NCI-H1105 (cell line): ENCODE measurements at regions not wholly inside any gene's neighbourhood (a gene's known extent, or its start where the extent isn't known, plus 50 kb on each side); places are given as distances from the start of the nearest gene placed in this dataset.
"Not testable (repeated sequence)": the region's sequence is repeated elsewhere in the genome, so short reads cannot be mapped to it uniquely, and the experiment has no call there.

ENCODE experiments used
- DNase-seq: peaks from one replicate; lab custom pipeline; 2025; lab: John Stamatoyannopoulos, UW

DNA sequence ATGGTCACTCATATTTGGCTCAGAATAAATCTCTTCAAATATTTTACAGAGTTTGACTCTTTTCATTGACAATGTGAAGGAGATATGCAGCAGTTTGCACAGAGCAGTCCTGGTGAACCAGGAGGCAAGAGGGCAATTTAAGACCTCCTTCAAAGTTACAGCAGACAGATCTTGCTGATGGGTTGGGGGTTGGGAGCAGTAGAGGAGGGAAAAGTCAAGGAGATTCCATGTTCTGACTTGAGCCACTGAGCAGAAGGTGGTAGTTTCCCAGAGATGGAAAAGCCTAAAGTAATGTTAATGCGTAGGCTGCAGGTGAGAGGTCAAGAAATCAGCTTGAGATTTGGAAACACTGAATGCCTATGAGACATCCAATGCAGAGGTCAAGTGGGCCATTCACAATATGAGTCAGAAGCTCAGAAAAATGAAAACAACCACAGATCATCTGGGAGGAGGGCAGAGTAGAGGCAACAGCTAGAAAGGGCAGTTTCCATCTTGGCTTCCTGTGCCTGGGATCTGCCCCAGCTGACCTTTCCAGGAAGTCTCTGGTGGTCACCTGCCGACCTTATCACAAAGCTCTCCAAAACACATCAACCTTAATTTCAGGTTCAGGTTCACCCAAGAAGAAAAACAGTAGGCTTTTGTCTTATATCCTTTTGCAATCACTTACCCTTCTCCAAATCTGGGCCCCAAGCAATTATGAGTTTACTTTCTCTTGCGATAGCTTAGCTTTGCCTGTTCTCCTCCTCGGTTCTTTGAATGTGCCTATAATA is 197.5 kb upstream of the ARL4C start:
- DNase-seq: no peak

DNA sequence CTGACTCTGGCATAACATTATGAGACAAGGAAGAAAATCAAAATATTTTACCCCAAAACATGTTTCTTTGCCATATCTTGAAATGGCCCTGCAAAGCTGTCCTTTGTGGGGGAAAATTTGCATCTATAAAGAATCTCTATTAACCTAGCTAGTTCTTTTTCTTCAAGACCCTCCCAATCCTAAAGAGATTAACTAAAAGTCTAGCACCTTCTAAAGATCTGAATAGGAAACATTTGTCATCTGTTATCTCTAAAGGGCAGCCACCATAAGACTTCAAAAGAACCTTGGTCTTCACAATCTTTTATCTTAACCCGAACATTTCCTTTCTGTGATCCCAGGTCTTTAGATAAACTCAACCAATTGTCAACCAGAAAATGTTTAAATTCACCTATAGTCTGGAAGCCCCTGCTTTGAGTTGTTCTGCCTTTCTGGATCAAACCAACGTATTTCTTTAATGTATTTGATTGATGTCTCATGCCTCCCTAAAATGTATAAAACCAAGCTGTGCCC is 196.9 kb upstream of the ARL4C start:
- DNase-seq: not testable (repeated sequence)

DNA sequence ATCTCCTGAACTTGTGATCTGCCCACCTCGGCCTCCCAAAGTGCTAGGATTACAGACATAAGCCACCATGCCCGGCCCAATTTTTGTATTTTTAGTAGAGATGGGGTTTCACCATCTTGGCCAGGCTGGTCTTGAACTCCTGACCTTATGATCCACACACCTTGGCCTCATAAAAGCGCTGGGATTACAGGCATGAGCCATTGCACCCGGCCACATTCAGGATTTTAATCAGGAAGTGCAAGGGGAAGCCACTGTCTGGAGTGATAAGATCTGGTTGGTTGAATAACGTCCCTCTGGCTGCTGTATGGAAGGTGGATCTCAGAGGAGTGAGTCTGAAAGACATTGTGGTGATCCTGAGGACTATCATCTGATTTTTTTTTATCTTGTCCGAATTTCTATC is 196.3 kb upstream of the ARL4C start:
- not testable (repeated sequence) for DNase-seq

DNA sequence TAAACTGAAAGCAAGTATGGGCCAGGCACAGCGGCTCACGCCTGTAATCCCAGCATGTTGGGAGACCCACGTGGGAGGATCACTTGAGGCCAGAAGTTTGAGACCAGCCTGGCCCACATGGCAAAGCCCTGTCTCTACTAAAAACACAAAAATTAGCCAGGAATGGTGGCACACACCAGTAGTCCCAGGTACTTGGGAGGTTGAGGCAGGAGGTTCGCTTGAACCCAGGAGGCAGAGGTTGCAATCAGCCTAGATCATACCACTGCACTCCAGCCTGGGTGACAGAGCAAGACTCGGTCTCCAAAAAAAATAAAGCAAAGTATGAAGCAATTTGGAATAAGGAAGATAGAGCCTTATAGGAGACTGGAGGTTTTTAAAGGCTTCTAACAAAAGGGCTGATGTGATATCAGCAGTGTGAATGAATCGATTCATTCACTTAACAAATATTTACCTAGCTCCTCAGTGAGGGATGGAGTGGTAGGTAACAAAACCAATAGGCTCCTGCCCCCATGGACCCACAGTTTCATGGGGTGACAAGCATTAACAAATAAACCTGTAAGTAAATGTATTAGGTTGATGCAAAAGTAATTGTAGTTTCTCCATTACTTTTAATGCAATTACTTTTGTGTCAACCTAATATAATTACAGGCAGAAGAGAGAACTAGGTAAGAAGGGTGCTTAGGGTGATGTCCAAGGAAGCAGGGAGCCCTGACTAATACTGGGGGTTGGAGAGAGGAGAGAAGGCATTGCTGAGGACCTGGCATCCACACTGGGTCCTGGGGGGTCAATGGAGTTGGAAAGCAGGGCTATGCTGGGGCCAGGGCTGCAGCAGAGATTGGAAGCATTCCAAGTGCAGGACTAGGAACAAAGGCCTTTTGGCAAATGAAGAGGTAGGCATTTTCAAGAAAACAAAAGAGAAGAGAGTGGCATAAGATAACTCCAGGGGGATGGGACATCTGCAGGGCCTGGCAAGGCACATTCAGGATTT is 195.4 kb upstream of the ARL4C start:
- DNase-seq: peak; percentile 26

DNA sequence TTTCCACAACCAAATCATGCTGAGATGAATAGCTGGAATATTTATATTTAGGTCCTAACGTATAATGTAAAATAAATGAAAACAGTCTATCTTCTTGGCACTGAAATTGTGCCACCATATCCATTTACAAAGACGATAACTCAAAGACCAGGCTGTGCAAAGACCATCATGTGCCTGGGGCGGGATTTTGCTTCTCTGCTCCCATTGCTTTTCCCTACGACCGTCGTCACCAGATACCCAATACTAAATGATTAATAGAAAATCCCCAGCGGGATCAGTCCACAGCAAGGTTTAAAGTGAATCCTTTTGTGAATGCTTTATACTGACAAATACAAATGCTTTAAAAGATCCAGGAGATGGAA is 194.3 kb upstream of the ARL4C start:
- peak; percentile 87 for DNase-seq

DNA sequence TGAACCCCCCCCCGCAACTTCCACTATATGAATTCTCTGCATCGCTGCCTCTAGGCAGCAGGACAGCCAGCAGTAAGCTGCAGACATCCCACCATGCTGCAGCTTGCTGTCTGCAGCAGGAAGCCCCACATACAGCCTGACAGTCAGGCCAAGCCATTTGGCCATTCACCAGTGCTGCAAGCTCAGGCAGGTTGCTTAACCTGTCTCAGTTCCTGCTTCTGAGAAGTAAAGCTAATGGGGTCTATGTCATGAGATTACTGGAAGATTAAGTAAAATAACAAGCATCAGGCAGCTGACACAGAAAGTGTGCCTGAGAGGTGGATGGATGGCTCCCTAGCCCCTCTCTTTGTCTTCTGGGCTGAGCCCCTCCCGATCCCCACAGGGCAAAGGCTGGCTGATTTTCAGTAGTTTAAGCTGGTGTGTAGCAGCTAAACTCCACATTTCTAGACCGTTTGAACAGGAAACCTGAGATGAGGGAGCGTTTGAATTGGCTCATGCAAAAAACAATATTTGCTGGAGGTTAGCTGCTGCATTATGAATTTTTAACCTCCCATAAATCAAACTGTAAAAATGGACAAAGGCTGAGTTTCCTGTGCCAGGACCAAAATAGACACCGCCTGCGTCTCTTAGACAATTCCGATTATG is 193.8 kb upstream of the ARL4C start:
- DNase-seq: peak; percentile 91

DNA sequence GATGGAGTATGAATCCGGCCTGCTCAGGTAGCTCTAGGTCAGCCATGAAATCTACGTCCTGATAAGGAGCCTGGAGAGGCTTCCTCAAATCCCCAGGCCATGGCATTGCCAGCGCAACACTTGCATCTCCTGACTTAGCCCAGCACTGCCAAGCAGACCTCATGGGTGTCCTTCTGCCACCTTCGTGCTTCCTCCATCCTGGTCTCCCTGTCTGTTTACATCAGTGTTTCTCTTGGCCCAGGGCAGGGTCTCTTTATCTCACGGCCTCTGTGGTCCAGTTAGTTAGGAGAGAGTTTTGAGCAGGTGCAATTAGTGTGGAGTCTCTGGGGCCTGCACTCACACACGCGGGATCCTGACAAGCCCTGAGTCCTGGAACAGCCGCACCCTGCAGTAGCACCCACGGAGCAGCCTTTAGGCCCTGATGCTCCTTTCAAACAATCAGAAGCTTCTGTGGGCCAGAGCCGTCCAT is 193.1 kb upstream of the ARL4C start:
- no peak for DNase-seq

DNA sequence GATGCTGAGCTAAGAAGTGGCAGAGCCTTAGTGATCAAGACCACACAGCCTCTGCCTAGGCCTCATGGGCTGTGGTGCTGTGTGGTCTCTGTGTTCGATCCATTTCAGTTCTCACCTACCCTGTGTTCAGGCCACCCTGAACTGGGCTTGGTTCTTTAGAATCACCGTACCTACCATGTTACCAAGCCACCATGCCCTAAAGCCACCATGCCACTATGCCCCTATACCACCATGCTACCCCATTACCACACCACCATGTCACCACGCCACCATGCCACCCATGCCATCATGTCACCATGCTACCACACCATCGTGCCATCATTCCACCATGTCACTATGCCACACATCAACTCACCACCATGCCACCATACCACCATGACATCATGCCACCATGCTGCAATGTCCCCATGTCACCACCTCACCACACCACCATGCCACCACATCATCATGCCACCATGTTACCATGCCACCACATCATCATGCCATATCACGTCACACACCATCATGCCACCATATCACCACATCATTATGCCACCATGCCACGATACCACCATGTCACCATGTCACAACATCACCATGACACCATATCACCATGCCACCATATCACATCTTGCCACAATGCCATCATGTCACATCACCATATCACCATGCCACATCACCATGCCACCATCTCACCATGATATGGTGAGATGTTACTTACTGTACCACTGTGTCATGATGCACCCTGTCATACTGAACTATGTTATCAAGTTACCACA is 191.0 kb upstream of the ARL4C start:
- no peak for DNase-seq

DNA sequence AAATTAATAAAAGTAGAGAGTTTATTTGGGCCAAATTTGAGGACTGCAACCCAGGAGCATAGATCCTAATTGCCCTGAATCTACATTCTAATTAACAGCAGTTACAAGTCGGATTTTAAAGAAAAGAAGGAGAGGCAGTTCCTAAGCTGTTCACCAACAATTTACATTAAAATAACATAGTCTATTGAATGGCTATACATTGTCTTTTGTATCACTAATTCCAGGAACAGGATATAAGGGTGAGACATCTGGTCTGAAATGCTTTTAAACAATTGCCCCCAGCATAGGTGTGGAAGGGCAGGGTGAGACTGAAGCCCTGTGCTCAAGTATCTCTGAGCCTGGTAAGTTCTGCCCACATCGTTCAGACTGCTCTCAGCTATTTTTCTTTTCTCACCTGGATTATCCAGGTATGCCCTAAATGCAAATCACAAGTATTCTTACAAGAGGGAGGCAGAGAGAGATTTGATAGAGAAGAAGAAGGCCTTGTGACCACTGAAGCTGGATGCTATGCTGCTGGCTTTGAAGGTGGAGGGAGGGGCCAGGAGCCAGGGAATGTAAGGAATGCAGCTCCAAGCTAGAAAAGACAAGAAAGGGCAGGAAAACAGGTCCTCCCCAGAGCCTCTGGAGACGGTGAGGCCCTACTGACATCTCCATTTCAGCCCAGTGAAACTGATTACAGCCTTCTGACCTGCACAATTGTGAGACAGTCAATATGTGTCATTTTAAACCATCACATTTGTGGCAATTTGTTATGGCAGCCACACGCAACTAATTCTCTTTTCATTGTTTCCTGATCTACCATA is 189.4 kb upstream of the ARL4C start:
- DNase-seq: no peak

DNA sequence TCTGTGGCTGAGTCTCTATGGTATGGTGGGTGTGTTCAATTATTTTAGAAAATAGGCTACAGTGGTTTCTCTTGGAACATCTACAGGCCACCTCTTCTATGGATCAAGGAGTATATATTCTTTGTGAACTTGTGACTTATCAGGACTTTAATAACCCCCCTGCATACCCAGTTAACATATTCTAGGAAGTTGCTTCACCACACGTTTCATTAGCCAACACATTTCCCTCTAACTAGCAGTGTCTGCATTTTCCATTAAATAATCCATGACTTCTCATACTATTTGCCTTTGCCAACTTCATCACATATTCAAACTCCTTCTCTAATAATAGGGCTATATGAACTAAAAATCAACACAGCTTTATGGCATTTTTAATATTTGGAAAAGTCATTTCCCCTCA is 187.6 kb upstream of the ARL4C start:
- DNase-seq: no peak

DNA sequence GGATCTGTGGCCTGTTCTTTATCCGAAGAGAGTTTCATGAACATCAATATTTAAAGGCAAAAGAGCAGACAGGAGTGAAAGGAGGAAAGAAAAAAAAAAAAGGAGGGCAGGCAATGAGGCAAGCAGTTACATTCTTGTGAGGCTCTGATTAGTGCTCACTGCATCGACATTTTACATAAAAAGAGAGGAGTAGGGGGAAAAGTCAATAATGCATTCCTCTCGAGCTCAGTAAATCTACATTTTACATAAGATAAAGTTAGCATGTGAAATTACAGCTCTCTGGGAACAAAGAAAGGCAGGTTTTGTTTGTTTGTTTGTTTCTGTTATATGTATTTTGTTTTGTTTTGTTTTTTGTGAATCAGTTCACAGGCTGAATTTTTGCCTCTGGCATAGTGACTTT is 187.1 kb upstream of the ARL4C start:
- DNase-seq: no peak

DNA sequence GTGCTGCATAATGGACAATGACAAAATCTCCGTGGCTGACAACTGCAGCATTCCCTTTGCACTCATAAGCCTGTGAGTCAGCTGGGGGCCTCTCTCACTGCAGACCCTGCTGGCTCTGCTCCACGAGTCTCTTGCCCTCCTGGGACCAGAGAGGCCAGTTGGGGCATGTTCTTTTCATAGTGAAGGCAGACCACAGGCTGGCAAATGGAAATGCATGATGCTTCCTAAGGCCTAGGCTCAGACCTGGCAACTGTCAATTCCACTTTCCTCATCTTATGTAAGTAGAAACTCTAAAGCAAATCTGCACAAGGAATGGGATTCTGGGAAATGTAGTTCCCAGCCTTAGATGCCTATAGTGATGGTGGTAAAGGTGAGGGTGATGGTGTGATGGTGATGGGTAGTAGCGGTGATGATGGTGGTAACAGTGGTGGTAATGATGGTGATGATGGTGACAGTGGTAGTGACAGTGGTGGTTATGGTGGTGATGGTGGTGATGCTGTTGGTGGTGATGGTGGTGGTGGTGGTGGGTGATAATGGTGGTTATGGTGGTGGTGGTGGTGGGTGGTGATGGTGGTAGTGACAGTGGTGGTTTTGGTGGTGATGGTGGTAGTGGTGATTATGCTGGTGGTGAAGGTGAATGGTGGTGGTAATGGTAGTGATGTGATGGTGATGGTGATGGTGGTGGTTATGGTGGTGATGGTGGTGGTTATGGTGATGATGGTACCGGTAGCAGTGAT is 185.8 kb upstream of the ARL4C start:
- peak; percentile 89 for DNase-seq

DNA sequence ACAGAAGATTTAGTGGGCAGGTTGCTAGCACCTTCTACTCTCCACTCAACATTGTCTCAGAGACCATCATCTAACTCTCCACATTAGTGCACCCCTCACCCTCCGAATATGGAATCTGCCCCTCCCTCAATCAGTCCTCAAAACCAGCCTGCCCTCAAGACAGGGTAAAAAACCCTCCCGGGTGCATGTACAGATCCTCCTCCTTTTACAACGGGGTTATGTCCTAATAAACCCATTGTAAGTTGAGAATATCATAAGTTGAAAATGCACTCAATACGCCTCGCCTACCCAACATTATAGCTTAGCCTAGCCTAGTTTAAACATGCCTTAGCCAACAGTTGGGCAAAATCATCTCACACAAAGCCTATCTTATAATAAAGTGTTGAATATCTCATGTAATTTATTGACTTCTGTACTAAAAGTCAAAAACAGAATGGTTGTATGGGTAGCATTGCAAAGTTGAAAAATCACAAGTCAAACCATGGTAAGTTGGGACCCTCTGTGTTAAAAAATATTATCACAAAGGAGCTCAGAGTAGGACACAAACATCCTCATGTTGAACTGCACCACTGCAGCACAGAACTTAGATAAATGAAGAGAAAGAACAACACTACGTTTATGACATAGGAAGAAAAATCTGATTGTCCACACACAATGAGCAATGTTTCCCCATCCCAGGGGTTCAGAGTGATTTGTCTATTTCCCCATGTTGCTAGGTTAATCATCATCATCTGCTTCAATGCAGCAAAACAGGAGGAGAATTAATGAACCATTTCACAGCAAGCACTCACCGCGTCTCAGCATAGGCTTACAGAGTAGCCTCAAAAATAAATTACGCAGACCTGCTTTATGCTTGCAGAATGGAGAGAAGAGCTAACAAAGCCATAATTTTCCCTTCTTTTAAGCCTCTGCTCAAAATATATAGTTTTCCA is 184.1 kb upstream of the ARL4C start:
- no peak for DNase-seq

DNA sequence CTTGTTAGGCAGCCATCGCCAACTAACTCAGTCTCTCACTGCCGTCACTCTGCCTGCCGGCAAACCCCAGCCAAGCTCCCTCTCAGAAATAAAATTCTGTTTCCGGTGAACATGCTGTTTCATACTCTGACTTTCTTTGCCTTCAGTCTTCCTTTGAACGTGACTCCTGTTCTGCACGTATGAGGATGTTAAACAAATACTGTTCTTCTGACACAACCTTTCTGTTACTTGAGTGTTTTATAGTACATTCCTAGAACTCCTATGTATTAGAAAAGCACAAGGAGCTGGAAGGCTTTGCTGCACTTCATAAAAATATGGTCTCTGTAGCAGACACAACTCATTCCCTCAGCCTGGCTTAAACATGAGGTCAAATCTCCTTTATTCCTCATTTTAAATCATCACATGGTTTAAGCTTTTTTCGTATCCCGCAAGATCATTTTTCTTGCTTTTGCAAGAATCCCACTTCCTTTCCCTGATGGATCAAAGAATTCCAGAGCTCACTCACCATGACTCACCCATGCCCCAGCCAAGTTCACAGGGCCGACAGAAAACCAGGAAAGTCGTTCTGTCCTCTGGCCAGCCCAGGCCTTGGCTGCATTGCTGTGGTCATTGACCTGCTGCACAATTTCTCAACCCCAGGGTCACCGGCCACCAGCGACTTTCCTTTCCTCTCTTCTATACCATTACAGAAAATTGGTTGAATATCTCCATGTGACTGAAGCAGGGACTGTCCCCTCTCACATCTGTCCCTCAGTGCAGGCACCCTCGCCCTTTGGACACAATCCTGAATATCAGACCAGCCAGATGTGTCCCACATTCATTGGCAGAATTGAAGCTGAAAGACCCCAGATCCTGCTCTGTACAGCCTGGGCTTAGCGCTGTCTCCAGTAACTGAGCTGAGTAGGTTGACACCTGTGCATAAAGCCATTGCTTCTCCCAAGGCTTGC is 183.1 kb upstream of the ARL4C start:
- no peak for DNase-seq

DNA sequence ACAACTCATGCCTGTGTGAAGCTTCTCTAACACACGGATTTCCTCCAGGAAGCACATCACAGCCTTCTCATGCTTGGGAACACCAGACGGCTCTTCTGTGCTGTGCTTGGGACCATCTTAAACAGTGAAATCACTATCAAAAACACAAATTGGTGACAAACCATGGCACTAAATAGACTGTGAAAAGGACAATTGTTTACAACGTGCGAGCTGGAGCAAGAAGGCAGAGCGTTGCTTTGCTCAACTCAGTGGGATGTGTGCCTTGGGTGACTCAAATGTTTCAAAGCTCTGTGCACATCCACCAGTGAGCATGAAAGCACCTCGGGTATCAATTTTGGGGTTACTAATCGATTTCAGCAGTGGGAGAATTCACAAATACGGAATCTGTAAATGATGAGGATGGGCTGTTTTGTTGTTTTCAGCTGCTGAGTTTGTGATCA is 182.4 kb upstream of the ARL4C start:
- no peak for DNase-seq

DNA sequence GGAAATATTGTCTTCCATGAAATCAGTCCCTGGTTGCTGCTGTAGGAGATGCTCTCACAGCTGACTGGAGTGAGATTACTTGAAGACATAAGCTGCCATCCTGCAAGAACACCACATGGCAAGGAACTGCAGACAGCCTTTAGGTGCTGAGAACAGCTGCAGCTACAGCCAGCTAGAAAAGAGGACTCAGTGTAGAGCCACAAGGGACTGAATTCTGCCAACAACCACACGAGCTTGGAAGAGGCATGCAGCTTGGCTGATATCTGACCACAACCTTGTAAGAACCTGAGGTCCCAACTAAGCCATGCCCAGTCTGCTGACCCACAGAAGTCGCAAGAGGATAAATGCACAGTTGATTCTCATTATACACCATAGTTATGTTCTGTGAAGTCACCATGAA is 181.8 kb upstream of the ARL4C start:
- no peak for DNase-seq

DNA sequence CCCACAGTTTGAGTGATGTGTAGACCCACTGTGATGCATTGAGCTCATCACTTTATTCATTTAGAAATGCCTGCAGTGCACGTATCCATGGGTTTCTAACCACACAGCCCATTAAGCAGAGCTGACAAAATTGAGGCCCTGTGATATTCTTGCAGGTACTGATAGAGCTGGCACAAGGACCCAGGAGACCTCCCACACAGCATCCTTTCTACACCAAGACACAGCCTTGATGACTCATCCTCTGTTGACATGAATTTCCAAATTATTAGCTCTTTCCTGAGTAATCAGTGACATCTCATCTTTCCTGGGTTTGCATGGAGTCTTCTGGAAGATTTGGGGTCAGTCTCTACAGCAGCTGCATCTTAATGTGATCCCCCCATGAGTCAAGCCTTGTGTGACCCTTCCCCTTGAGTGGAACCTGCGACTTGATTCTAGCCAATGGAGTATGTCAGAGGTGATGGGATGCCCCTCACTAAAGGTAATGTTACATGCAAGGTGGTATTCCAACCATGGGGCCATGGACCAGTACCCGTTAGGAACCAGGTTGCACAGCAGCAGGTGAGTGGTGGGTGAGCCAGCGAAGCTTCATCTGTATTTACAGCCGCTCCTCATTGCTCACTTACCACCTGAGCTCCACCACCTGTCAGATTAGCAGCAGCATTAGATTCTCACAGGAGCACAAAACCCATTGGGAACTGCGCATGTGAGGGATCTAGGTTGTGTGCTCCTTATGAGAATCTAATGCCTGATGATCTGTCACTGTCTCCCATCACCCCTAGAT is 181.1 kb upstream of the ARL4C start:
- DNase-seq: no peak
